GM21619 (cell line): ENCODE measurements at regions not wholly inside any gene's neighbourhood (a gene's known extent, or its start where the extent isn't known, plus 50 kb on each side); places are given as distances from the start of the nearest gene placed in this dataset.

Experiments used
- ATAC-seq: cut with Tn5 transposase; IDR thresholded peaks from one replicate; pipeline ENCODE4 v1.9.1; 2021; ENCODE audit not compliant: unreplicated experiment

- ATAC-seq: no peak
Measured at GRCh38 chr17:73694491-73694890, 50.2 kb upstream of the SDK2 start.

GRCh38 chr17:73695035-73695738 is 50.9 kb upstream of the SDK2 start:
- no peak for ATAC-seq

- no peak for ATAC-seq
Measured at GRCh38 chr17:73696251-73696650, 52.0 kb upstream of the SDK2 start.

GRCh38 chr17:73697872-73698271 is 53.6 kb upstream of the SDK2 start:
- ATAC-seq: no peak

- ATAC-seq: no peak
Measured at GRCh38 chr17:73698966-73699365, 54.7 kb upstream of the SDK2 start.

GRCh38 chr17:73701701-73702100 is 57.5 kb upstream of the SDK2 start:
- ATAC-seq: no peak

- no peak for ATAC-seq
Measured at GRCh38 chr17:73703192-73703591, 58.9 kb upstream of the SDK2 start.

GRCh38 chr17:73703917-73704316 is 59.7 kb upstream of the SDK2 start:
- no peak for ATAC-seq

GRCh38 chr17:73705594-73705993 is 61.3 kb upstream of the SDK2 start:
- ATAC-seq: no peak

GRCh38 chr17:73706428-73706827 is 62.2 kb upstream of the SDK2 start:
- ATAC-seq: no peak

GRCh38 chr17:73706858-73707257 is 62.6 kb upstream of the SDK2 start:
- ATAC-seq: no peak

- no peak for ATAC-seq
Measured at GRCh38 chr17:73707358-73707757, 63.1 kb upstream of the SDK2 start.

- ATAC-seq: no peak
Measured at GRCh38 chr17:73710095-73710592, 65.9 kb upstream of the SDK2 start.

GRCh38 chr17:73711184-73711583 is 66.9 kb upstream of the SDK2 start:
- ATAC-seq: peak; percentile 70

GRCh38 chr17:73711916-73712315 is 67.7 kb upstream of the SDK2 start:
- no peak for ATAC-seq

GRCh38 chr17:73713136-73713535 is 68.9 kb upstream of the SDK2 start:
- ATAC-seq: no peak

- no peak for ATAC-seq
Measured at GRCh38 chr17:73715769-73716168, 71.5 kb upstream of the SDK2 start.

GRCh38 chr17:73717690-73718089 is 73.4 kb upstream of the SDK2 start:
- no peak for ATAC-seq

- no peak for ATAC-seq
Measured at GRCh38 chr17:73718362-73718761, 74.1 kb upstream of the SDK2 start.

GRCh38 chr17:73718912-73719311 is 74.7 kb upstream of the SDK2 start:
- ATAC-seq: no peak

- ATAC-seq: no peak
Measured at GRCh38 chr17:73719588-73720071, 75.4 kb upstream of the SDK2 start.

GRCh38 chr17:73720187-73720834 is 76.1 kb upstream of the SDK2 start:
- no peak for ATAC-seq
